CD4-positive, alpha-beta T cell treated with Interleukin-17A for 1 hour (primary cell): ENCODE measurements at regions not wholly inside any gene's neighbourhood (a gene's known extent, or its start where the extent isn't known, plus 50 kb on each side); places are given as distances from the start of the nearest gene placed in this dataset.

Experiments
- DNase-seq: peaks from one replicate; pipeline ENCODE4 v3.0.0-alpha.2; 2020

DNA sequence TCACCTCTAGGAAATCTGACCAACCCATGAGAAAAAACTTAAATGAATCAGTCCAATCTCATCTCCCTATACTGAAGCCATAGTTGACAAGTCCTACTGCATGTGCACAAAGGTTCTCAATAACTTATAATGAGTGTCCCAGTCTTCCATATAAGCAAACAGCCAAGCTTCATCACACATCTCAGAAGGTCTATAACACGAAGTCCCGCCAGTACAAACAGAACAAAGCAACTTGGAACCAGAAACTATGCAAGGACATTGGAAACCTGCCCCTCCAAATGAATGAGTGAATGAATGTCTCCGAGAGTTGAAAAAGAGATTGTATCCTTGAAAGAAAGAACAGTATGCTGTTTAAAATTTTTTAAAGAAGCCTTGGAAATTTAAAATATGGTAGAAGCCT lies 53.6 kb upstream of the IPO9 start:
- DNase-seq, result no peak

DNA sequence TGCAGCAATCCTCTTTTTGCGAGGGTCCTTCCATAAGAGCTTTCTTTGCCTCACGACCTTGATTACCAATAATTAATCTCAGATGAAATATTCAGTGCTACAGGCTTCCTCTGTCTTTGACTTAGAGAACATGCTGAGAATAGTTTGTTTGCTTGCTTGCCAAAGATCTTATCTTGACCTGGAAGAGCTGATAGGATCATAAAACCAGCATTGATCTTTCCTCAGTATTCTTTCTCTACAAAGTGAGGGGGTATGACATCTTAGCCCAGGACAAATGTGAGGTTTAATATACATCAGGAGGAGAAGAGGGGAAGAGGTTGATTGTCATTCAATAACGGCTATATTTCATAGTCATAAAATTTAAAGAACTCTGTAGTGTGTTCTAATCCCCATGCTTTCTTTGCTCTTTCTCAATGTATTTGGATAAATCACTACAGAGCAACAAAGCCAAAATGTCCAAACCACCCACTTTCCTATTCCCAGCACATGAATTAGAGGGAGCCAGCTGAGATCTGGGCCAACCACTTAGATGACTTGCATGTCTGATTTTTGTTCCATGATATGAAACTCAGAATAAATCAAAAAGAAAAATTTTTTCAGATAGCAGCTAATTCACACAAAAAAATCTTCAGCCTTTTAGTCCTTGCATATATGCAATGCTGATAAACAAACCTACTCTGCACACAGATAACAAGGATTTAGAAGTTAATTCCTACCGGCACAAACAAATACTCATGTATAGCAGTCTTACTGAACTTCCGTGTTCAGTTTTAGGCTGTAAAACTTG lies 50.5 kb upstream of the IPO9 start:
- no peak for DNase-seq
